Activated naive CD4-positive, alpha-beta T cell treated with anti-CD3 and anti-CD28 coated beads, Interleukin-2, amount 10 ng/mL, durations not matched to agents 7 days and 5 days (primary cell): ENCODE measurements at regions not wholly inside any gene's neighbourhood (a gene's known extent, or its start where the extent isn't known, plus 50 kb on each side); places are given as distances from the start of the nearest gene placed in this dataset.

Experiments
- CTCF ChIA-PET: fragments of 350-600 bp; sonication (Branson Sonifier 250); formaldehyde crosslinking; loops from one replicate; lab custom pipeline; 2021; ENCODE audit warnings: antibody characterized with exemption; lab: Charles Lee
- DNase-seq: peaks from one replicate; pipeline ENCODE4 v3.0.0-alpha.2; 2020
- H3K27ac Mint-ChIP-seq: one replicate; pipeline ENCODE4 v1.8.0; 2021; ENCODE audit warnings: mild to moderate bottlenecking, moderate library complexity, mixed read lengths
- H3K27me3 Mint-ChIP-seq: one replicate; pipeline ENCODE4 v1.8.0; 2021; ENCODE audit warnings: mild to moderate bottlenecking, mixed read lengths
- H3K36me3 Mint-ChIP-seq: one replicate; pipeline ENCODE4 v1.8.0; 2021; ENCODE audit warnings: mixed read lengths
- H3K4me1 Mint-ChIP-seq: one replicate; pipeline ENCODE4 v1.8.0; 2021; ENCODE audit warnings: mixed read lengths
- H3K4me3 Mint-ChIP-seq: one replicate; pipeline ENCODE4 v1.8.0; 2021; ENCODE audit warnings: mild to moderate bottlenecking, moderate library complexity, mixed read lengths
- H3K9me3 Mint-ChIP-seq: one replicate; pipeline ENCODE4 v1.8.0; 2021; ENCODE audit warnings: mixed read lengths

DNA sequence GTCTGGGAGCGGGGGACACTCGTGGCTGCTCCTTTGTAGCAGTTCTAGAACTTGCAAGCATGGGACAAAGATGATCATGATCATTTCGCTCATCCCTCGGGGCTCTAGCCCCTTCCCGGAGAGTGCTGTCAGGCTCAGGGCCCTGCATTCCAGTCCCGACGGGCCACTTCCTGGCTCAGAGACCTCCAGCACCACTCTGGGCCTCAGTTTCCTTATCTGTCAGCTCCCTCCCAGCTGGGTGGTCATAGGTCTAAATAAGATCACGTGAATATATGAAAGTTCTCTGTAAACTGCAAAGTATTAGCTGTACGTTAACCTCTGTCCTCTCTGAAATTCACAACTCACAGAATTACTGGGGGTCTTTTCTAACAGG, 52.8 kb upstream of the SLC6A11 start:
- H3K27me3 Mint-ChIP-seq, result peaks cover 30% of the 10 kb centered on the region
- no peak overlapping the region for H3K4me3 Mint-ChIP-seq
- CTCF ChIA-PET, result no interaction called here
- H3K9me3 Mint-ChIP-seq, result no peaks in the 10 kb centered on the region
- no peak overlapping the region for H3K27ac Mint-ChIP-seq
- DNase-seq, result no peak
- H3K4me1 Mint-ChIP-seq, result no peaks in the 10 kb centered on the region
- H3K36me3 Mint-ChIP-seq, result no peaks in the 10 kb centered on the region

DNA sequence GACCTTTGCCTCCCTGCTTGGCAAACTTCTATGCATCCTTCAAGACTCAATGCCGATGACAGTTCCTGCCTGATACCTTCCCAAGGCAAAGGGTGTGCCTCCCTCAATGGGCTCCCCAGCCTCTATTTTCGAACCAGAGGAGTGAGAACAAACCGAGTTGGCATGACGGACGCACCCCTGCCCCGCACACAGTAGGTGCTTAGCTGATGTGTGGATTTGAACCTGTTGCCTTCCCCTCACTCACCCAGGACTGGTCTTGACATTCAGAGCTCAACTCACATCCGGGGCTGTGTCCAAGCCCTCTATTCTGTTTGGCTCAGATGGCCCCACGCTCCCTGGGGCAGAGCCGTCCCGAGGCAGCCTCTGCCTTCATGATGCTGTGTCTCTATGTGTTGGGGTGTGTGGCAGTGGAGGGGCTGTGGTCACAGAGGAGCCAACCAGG, 52.2 kb upstream of the SLC6A11 start:
- Mint-ChIP-seq H3K27me3 (peaks cover 30% of the 10 kb centered on the region), H3K36me3 (no peaks in the 10 kb centered on the region), H3K9me3 (no peaks in the 10 kb centered on the region), H3K4me3 (no peak overlapping the region), H3K4me1 (no peaks in the 10 kb centered on the region), H3K27ac (no peak overlapping the region)
- DNase-seq, result no peak
- CTCF ChIA-PET, result no interaction called here

DNA sequence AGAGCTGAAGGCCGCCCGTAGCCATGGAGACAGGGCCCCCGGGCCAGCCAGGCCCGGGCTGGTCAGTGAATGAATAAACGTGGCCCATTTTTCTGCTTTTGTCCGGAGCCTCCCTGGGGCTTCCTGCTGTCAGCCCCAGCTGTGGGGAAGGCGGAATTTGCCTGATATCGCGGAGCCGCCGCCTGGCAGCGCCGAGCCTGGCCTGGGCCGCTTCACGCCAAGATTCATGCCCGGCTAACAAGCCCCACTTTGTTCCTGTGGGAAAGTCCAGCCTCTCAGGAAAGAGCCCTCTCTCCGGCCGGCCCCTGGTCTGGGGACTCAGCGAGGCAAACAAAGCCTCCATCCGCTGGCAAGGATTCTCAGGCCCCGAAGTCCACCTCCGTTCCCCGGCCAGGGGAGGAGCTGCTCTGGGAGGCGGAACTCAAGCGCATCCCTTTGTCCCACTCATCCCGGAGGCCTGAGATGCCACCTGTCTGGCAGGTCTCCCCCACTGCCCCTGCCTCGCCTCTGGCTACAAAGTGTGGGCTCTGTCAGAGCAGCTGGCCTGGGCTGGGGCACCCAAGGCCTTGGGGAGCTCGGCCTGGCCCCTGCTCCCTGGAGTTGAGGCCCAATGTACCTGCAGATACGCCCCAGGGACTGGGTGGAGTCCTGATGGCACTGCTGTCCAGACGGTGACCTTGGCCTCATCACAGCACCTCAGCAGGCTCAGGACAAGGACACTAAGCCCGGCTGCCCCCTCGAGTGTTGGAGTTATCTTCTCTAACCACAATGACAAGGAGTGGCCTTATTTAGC, 51.6 kb upstream of the SLC6A11 start:
- CTCF ChIA-PET, result no interaction called here
- H3K36me3 Mint-ChIP-seq, result no peaks in the 10 kb centered on the region
- no peak overlapping the region for H3K4me3 Mint-ChIP-seq
- DNase-seq, result no peak
- no peaks in the 10 kb centered on the region for H3K4me1 Mint-ChIP-seq
- H3K9me3 Mint-ChIP-seq, result no peaks in the 10 kb centered on the region
- H3K27me3 Mint-ChIP-seq, result peaks cover 35% of the 10 kb centered on the region
- no peak overlapping the region for H3K27ac Mint-ChIP-seq

DNA sequence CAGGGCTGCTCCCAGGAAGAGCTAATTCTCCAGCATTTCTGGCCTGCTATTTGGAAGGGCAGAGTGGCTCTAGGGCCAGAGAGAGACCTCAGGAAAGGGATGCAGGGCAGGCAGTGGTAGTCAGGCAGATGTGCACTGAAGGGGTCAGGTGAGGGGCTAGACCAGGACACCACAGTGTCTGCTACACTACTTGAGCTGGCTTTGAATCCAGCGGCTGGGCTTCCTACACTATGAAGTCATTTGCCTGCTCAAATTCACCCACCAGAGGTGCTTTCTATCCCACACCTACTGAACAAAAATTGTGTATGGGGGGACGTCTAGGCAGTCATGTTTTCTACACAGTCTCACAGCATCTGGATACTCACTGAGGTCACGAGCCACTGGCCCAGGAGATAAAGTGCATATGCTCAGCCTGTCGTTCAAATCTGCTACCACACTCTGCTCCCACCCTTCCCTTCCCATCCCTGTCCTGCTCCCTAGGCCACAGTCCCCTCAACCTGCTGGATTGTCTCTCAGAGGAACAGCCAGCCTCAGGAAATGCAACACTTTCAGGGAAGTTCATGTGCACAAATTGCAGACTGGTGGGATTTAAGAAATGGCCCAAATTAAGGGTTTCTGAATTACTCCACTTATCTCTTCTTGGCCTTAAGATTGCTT, 49.9 kb upstream of the SLC6A11 start:
- H3K4me3 Mint-ChIP-seq, result no peak overlapping the region
- peaks cover 38% of the 10 kb centered on the region for H3K27me3 Mint-ChIP-seq
- CTCF ChIA-PET, result interaction anchor here (1.0 to 1.4 kb wide), 2 partner anchors 10 to 27 kb away, joined by 3 to 4 read pairs; no protein-coding TSS in a partner anchor
- H3K9me3 Mint-ChIP-seq, result no peaks in the 10 kb centered on the region
- no peak overlapping the region for H3K27ac Mint-ChIP-seq
- no peaks in the 10 kb centered on the region for H3K4me1 Mint-ChIP-seq
- DNase-seq, result no peak
- no peaks in the 10 kb centered on the region for H3K36me3 Mint-ChIP-seq
